Stimulated activated naive B cell treated with anti-CD40 and anti-IgM and Interleukin-4, amounts not matched to agents 10 μg/mL and 1 μg/mL and 100 μg/mL, for 72 hours (primary cell): ENCODE measurements at regions not wholly inside any gene's neighbourhood (a gene's known extent, or its start where the extent isn't known, plus 50 kb on each side); places are given as distances from the start of the nearest gene placed in this dataset.
"Not testable (repeated sequence)": the region's sequence is repeated elsewhere in the genome, so short reads cannot be mapped to it uniquely, and the experiment has no call there.

Experiments used
- ATAC-seq, 2 donors: fragments of 150-1000 bp; cut with Tn5 transposase; replicated peaks; 2 replicates each; pipeline ENCODE4 v1.10.0; 2021; ENCODE audit warnings: moderate library complexity in 1 of 2
- DNase-seq: peaks from one replicate; pipeline ENCODE4 v3.0.0; 2021
- H3K27ac Mint-ChIP-seq: one replicate; pipeline ENCODE4 v1.8.0; 2022; ENCODE audit warnings: mild to moderate bottlenecking, mixed read lengths
- H3K27me3 Mint-ChIP-seq, 2 donors: one replicate each; pipeline ENCODE4 v1.8.0; 2022; ENCODE audit warnings: mixed read lengths in 2 of 2
- H3K36me3 Mint-ChIP-seq, 2 donors: one replicate each; pipeline ENCODE4 v1.8.0; 2022; ENCODE audit warnings: mixed read lengths in 2 of 2, mild to moderate bottlenecking in 1 of 2
- H3K4me1 Mint-ChIP-seq, 2 donors: one replicate each; pipeline ENCODE4 v1.8.0; 2022; ENCODE audit warnings: mixed read lengths in 2 of 2, mild to moderate bottlenecking in 1 of 2
- H3K4me3 Mint-ChIP-seq, 2 donors: one replicate each; pipeline ENCODE4 v1.8.0; 2022; ENCODE audit warnings: mild to moderate bottlenecking in 2 of 2, mixed read lengths in 2 of 2, moderate library complexity in 1 of 2
- H3K9me3 Mint-ChIP-seq, 2 donors: one replicate each; pipeline ENCODE4 v1.8.0; 2022; ENCODE audit warnings: mixed read lengths in 2 of 2, mild to moderate bottlenecking in 1 of 2

DNA sequence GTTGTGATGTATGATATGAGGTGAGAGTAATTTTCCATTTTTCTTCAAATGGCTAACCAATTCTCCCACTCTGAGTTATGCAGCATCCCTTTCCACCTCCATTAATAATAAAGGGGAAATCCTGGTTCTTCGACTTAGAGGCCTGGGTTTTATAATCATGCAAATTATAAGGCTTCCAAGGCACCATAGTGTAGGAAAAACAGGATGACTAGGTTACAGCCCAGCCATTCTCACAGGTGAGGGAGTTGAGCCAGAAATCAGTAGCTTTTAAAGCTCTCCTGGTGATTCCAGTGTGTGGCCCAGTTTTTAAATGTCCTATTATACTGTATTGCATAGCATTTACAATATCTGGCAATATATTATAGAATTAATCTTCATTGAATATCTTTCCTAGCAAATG is 203.1 kb downstream of the ARHGEF9 start:
- ATAC-seq, result no peak
- Mint-ChIP-seq H3K27ac (no peak overlapping the region), H3K36me3 (no peaks in the 10 kb centered on the region), H3K4me3 (no peak overlapping the region), H3K9me3 (peaks cover 0 to 6% of the 10 kb centered on the region in 2 donors), H3K27me3 (no peaks in the 10 kb centered on the region), H3K4me1 (no peaks in the 10 kb centered on the region)
- DNase-seq, result no peak

DNA sequence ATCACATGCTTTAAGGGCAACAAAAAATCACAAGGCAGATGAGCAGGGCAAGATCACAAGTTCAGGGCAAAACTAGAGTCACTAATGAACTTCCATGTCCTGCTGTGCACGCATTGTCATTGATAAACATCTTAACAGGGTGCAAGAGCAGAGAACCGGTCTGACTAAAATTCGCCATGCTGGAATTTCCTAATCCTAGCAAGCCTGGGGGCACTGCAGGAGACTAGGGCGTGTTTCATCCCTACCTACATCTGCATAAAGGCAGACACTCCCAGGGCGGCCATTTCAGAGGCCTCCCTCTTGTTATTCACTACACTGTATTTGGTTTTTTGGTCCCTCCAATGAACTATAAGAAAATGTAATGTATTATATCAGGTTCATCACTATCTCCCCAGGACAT is 203.6 kb downstream of the ARHGEF9 start:
- Mint-ChIP-seq H3K4me1 (no peaks in the 10 kb centered on the region), H3K27me3 (no peaks in the 10 kb centered on the region), H3K27ac (no peak overlapping the region), H3K4me3 (no peak overlapping the region), H3K9me3 (peaks cover 0 to 4% of the 10 kb centered on the region in 2 donors), H3K36me3 (no peaks in the 10 kb centered on the region)
- DNase-seq (no peak), ATAC-seq (no peak)

GRCh38 chrX:63576533-63576932 is 208.5 kb downstream of the ARHGEF9 start:
- Mint-ChIP-seq H3K4me1 (no peaks in the 10 kb centered on the region), H3K27me3 (no peaks in the 10 kb centered on the region), H3K4me3 (no peak overlapping the region), H3K9me3 (peaks cover 6% of the 10 kb centered on the region in 2 donors), H3K27ac (no peak overlapping the region), H3K36me3 (no peaks in the 10 kb centered on the region)
- ATAC-seq (no peak), DNase-seq (no peak)

- not testable (repeated sequence) for H3K27me3 Mint-ChIP-seq, ATAC-seq, H3K27ac Mint-ChIP-seq, H3K9me3 Mint-ChIP-seq, H3K4me1 Mint-ChIP-seq, DNase-seq, H3K4me3 Mint-ChIP-seq, H3K36me3 Mint-ChIP-seq
Observed at GRCh38 chrX:63575700-63576099, 209.3 kb downstream of the ARHGEF9 start.

DNA sequence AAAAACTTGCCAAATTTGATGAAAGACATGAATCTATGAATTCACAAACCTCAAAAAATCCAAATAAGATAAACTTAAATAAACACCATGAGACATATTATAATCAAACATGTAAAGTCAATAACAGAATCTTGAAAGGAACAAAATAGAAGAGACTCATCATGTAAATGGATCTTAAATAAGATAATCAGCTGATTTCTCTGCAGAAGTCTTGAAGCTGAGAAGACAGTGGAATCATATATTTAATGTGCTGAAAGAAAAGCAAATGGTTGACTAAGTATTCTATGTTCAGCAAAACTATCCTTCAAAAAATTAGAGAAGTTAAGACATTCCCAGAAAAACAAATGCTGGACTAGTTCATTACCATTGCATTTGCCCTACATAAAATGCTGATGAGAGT is 215.7 kb upstream of the SPIN4 start:
- H3K4me1 Mint-ChIP-seq, result no peaks in the 10 kb centered on the region
- no peak overlapping the region for H3K4me3 Mint-ChIP-seq
- no peak overlapping the region for H3K27ac Mint-ChIP-seq
- ATAC-seq (no peak), DNase-seq (no peak)
- peaks cover 2 to 4% of the 10 kb centered on the region in 2 donors for H3K9me3 Mint-ChIP-seq
- H3K36me3 Mint-ChIP-seq, result peaks cover 2 to 7% of the 10 kb centered on the region in 2 donors
- H3K27me3 Mint-ChIP-seq, result peaks cover 8 to 10% of the 10 kb centered on the region in 2 donors

DNA sequence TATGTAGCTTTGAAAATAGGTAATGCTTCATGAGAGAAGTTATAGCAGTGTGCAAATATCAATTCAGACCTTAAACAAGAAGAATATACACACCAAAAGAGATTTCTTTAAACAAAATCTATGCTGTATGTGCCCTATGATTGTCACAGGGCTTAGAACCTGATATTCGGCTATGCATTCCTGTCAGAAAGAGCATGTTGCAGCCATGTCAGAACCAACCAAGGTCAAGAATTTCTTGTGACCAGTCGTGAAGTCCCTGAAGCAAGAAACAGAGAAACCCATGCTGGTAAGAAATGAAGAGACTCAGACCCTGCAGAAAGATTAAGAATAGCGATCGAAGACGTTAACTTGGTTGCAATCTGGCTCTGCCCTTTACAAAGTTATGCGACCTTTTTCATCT is 210.3 kb upstream of the SPIN4 start:
- Mint-ChIP-seq H3K4me3 (peak overlapping the region; percentile 70 to 96), H3K27me3 (peaks cover under 1 to 6% of the 10 kb centered on the region in 2 donors), H3K9me3 (peaks cover under 1% of the 10 kb centered on the region in 2 donors), H3K27ac (no peak overlapping the region), H3K4me1 (peaks cover 0 to 12% of the 10 kb centered on the region in 2 donors), H3K36me3 (peaks cover 3 to 9% of the 10 kb centered on the region in 2 donors)
- DNase-seq (no peak), ATAC-seq (no peak)

DNA sequence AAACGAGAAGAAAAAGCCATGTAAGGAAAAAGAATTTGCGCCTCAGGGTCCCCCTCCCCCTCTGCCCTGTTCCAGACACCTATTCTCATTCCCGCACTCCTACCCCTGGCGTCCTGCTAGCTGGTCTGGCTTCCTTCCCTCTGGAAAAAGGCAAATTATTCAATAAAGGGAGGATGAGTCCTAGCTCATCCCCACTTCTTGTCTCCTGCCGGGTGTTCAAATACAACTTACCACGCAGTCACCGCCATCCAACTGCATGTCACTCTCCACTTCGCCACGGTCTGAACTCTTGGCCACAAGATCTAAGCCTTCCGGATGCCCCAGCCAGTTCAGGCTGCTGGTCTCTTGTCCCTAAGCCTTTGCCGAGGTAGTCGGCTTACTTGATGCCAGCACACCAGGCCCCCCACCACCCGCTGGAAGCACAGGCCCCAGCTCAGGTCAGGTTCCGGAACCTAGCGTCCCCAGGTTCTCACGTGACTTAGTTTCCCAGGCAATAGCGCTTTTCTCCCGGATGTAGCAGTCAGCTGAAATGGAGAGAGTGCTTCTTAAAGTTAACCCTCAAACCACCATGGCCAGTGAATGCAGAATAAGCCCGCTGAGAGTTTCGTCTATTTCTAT is 209.6 kb upstream of the SPIN4 start:
- Mint-ChIP-seq H3K9me3 (peaks cover 0 to under 1% of the 10 kb centered on the region in 2 donors), H3K27ac (peak overlapping the region; percentile 92), H3K4me3 (peak overlapping the region; percentile 91 to 96), H3K4me1 (peaks cover 0 to 12% of the 10 kb centered on the region in 2 donors), H3K36me3 (peaks cover 5 to 6% of the 10 kb centered on the region in 2 donors), H3K27me3 (no peaks in the 10 kb centered on the region)
- DNase-seq (peak; percentile 39), ATAC-seq (peak; percentile 98 to 99)

DNA sequence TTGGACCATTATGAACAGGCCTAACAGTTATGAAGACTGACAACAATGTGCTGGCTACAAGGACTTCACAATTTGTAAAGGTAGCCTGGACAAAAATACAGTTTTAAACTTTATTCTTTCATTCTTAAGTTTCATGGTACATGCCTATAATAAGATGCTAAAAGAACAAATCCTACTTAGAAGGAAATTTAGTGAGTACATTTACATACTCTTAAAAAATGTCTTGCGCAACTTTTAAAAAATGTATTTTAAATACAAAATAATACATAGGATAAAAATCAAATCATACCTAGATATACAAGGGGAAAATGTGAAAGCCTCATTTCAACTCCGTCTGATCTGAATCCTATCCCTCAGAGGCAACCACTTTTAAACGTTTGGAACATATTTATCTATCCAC is 200.7 kb upstream of the SPIN4 start:
- Mint-ChIP-seq H3K4me1 (no peaks in the 10 kb centered on the region), H3K36me3 (peaks cover 9 to 20% of the 10 kb centered on the region in 2 donors), H3K27ac (no peak overlapping the region), H3K9me3 (peaks cover 9 to 10% of the 10 kb centered on the region in 2 donors), H3K27me3 (no peaks in the 10 kb centered on the region), H3K4me3 (no peak overlapping the region)
- DNase-seq, result no peak
- no peak for ATAC-seq

- Mint-ChIP-seq H3K27me3 (no peaks in the 10 kb centered on the region), H3K36me3 (peaks cover 10 to 34% of the 10 kb centered on the region in 2 donors), H3K27ac (no peak overlapping the region), H3K4me1 (no peaks in the 10 kb centered on the region), H3K9me3 (peaks cover 7 to 27% of the 10 kb centered on the region in 2 donors), H3K4me3 (no peak overlapping the region)
- no peak for DNase-seq
- ATAC-seq, result no peak
Observed at GRCh38 chrX:63530654-63531053, 179.5 kb upstream of the SPIN4 start.

GRCh38 chrX:63529961-63530360 is 178.8 kb upstream of the SPIN4 start:
- Mint-ChIP-seq H3K27ac (no peak overlapping the region), H3K4me3 (no peak overlapping the region), H3K36me3 (peaks cover 10 to 30% of the 10 kb centered on the region in 2 donors), H3K4me1 (no peaks in the 10 kb centered on the region), H3K27me3 (no peaks in the 10 kb centered on the region), H3K9me3 (peaks cover 5 to 22% of the 10 kb centered on the region in 2 donors)
- ATAC-seq (no peak), DNase-seq (no peak)

- Mint-ChIP-seq H3K36me3 (peaks cover 5 to 19% of the 10 kb centered on the region in 2 donors), H3K27ac (no peak overlapping the region), H3K9me3 (peaks cover 3 to 13% of the 10 kb centered on the region in 2 donors), H3K4me3 (no peak overlapping the region), H3K4me1 (no peaks in the 10 kb centered on the region), H3K27me3 (no peaks in the 10 kb centered on the region)
- ATAC-seq (no peak), DNase-seq (no peak)
Observed at GRCh38 chrX:63526863-63527262, 175.7 kb upstream of the SPIN4 start.

DNA sequence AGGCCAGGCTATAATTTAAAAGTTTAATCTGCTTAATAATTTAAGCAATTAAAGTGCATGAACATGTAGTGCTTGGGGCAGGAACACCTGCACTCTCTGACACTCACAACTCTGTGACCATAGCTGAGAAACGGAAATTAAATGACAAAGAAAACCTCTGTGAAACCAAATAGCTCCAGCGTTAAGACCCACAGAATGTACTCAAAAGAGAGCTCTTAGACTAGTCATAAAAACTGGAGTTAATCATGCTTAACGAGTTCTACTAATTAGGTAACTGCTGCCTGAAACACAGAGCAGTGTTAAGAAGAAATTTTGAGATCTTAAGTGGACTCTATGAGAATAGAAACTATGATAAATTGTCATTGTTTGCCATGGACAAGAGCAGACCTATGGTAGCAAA is 174.4 kb upstream of the SPIN4 start:
- Mint-ChIP-seq H3K27ac (no peak overlapping the region), H3K9me3 (peaks cover 1 to 5% of the 10 kb centered on the region in 2 donors), H3K4me1 (no peaks in the 10 kb centered on the region), H3K36me3 (peaks cover 4 to 14% of the 10 kb centered on the region in 2 donors), H3K4me3 (no peak overlapping the region), H3K27me3 (no peaks in the 10 kb centered on the region)
- DNase-seq (no peak), ATAC-seq (no peak)

DNA sequence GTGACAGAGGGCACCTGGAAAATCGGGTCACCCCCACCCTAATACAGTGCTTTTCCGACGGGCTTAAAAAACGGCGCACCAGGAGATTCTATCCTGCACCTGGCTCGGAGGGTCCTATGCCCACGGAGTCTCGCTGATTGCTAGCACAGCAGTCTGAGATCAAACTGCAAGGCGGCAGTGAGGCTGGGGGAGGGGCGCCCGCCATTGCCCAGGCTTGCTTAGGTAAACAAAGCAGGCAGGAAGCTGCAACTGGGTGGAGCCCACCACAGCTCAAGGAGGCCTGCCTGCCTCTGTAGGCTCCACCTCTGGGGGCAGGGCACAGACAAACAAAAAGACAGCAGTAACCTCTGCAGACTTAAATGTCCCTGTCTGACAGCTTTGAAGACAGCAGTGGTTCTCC is 168.2 kb upstream of the SPIN4 start:
- DNase-seq, H3K36me3 Mint-ChIP-seq, H3K27me3 Mint-ChIP-seq, H3K4me1 Mint-ChIP-seq, H3K4me3 Mint-ChIP-seq, H3K9me3 Mint-ChIP-seq, ATAC-seq, H3K27ac Mint-ChIP-seq: not testable (repeated sequence)

DNA sequence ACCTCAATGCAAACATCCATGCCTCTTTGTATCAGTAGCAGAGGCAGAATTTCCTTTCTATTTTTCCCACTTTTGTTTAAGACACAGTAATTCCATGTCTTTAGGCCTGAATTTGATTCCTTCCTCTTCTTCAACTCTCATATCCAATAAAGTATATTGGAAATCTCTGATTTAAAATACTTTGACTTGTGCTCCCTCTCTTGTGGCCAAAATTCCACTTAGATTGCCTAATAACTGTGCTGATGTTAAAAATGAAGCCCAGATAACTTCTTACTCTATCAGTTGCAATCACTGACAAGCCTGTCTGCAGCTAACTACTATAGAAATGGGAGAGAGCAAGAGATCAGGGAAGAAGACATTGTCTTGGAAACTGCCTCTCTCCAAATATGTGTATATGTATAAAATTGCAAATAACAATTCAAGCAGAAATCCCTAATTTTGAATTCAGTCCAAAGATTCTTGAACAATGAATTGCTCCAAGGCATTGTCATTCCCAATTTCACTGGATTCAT is 163.5 kb upstream of the SPIN4 start:
- Mint-ChIP-seq H3K36me3 (no peaks in the 10 kb centered on the region), H3K27ac (no peak overlapping the region), H3K4me3 (no peak overlapping the region), H3K27me3 (no peaks in the 10 kb centered on the region), H3K4me1 (no peaks in the 10 kb centered on the region), H3K9me3 (no peaks in the 10 kb centered on the region)
- ATAC-seq, result no peak
- DNase-seq, result no peak

DNA sequence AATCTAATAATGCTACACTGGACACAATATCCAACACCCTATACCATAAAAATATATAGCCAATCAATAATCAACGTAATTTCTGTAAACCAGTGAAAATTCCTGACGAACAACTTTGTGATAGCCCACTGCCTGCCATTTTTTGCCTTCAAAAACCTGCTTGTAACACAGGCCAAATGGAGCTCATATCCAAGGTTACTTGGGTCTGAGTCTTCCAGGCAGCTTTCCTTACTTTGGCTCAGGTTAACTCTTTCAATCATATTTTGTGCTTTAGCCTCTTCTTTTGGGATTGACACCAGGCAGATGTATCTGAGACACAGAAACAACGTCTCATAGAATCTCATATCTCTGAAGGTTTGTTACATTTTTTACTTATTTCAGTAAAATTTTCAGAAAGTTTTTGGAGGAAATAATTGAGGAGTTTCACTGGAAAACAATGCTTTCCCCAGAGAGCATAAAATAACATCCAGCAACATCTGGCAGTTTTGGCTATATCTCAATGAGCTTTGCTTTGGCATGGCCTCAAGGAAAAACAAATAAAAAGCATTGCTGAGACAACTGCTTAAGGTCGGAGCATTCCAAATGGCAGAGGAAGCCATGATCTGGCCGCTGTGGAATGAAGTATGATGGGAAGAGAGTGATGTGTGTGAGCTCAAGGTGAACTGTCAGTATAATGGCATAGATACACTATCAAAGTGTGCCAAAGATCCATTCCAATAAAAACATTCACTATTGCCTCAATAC is 162.9 kb upstream of the SPIN4 start:
- no peaks in the 10 kb centered on the region for H3K4me1 Mint-ChIP-seq
- no peaks in the 10 kb centered on the region for H3K36me3 Mint-ChIP-seq
- no peaks in the 10 kb centered on the region for H3K27me3 Mint-ChIP-seq

More for the DNA sequence above, 162.9 kb upstream of the SPIN4 start:
- H3K9me3 Mint-ChIP-seq, result no peaks in the 10 kb centered on the region
- no peak overlapping the region for H3K4me3 Mint-ChIP-seq
- DNase-seq (no peak), ATAC-seq (no peak)
- H3K27ac Mint-ChIP-seq, result no peak overlapping the region
